OCI-LY1 (cell line): ENCODE measurements at regions not wholly inside any gene's neighbourhood (a gene's known extent, or its start where the extent isn't known, plus 50 kb on each side); places are given as distances from the start of the nearest gene placed in this dataset.

Experiments used
- H2AFZ ChIP-seq: fragments of 200-600 bp; sonication (generic), shearing (Covaris generic); 2 replicates; pipeline ENCODE4 v1.6.0; 2014; ENCODE audit warnings: antibody characterized with exemption, mild to moderate bottlenecking, low read length
- H3F3A ChIP-seq: fragments of 200-600 bp; sonication (generic), shearing (Covaris generic); 2 replicates; pipeline ENCODE4 v1.6.0; 2014; ENCODE audit warnings: mild to moderate bottlenecking, antibody characterized with exemption, low read length, moderate library complexity; ENCODE audit not compliant: insufficient read depth
- H3K27ac ChIP-seq: fragments of 200-600 bp; sonication (generic); 2 replicates; pipeline ENCODE4 v1.5.1; 2014; ENCODE audit warnings: low read length, mixed run types, mild to moderate bottlenecking, low read depth; ENCODE audit not compliant: poor library complexity, severe bottlenecking
- H3K27me3 ChIP-seq: fragments of 200-600 bp; sonication (generic); 2 replicates; pipeline ENCODE4 v1.6.0; 2014; ENCODE audit warnings: antibody characterized with exemption, mild to moderate bottlenecking, low read length, moderate library complexity; ENCODE audit not compliant: insufficient read depth
- H3K36me3 ChIP-seq: fragments of 200-600 bp; sonication (generic); 2 replicates; pipeline ENCODE4 v1.6.1; 2014; ENCODE audit warnings: mild to moderate bottlenecking, antibody characterized with exemption, low read length, moderate library complexity, mixed read lengths; ENCODE audit not compliant: insufficient read depth
- H3K4me1 ChIP-seq: fragments of 200-600 bp; sonication (generic); 2 replicates; pipeline ENCODE4 v1.5.1; 2014; ENCODE audit warnings: mild to moderate bottlenecking, low read length, moderate library complexity; ENCODE audit not compliant: insufficient read depth, severe bottlenecking
- H3K4me2 ChIP-seq: fragments of 200-600 bp; sonication (generic), shearing (Covaris generic); 2 replicates; pipeline ENCODE4 v1.6.1; 2014; ENCODE audit warnings: low read length
- H3K4me3 ChIP-seq: fragments of 200-600 bp; sonication (generic); 2 replicates; pipeline ENCODE4 v1.5.1; 2014; ENCODE audit warnings: low read length, low read depth, mild to moderate bottlenecking, mixed read lengths; ENCODE audit not compliant: poor library complexity, severe bottlenecking
- H3K79me2 ChIP-seq: fragments of 200-600 bp; shearing (Covaris generic); 2 replicates; pipeline ENCODE4 v1.6.1; 2016; ENCODE audit warnings: mixed run types, low read length, mixed read lengths; ENCODE audit not compliant: insufficient read depth
- H3K9ac ChIP-seq: fragments of 200-600 bp; sonication (generic), shearing (Covaris generic); 2 replicates; pipeline ENCODE4 v1.6.1; 2014; ENCODE audit warnings: mild to moderate bottlenecking, low read length, mixed read lengths
- H3K9me2 ChIP-seq: fragments of 200-600 bp; sonication (generic), shearing (Covaris generic); 2 replicates; pipeline ENCODE4 v1.6.1; 2014; ENCODE audit warnings: low read depth, mild to moderate bottlenecking, low read length, mixed read lengths
- H3K9me3 ChIP-seq: fragments of 200-600 bp; shearing (Covaris generic); 2 replicates; pipeline ENCODE4 v1.6.1; 2014; ENCODE audit warnings: low read length, mixed read lengths
- H4K20me1 ChIP-seq: fragments of 200-600 bp; sonication (generic), shearing (Covaris generic); 2 replicates; pipeline ENCODE4 v1.6.0; 2016; ENCODE audit warnings: mild to moderate bottlenecking, low read length; ENCODE audit not compliant: insufficient read depth
- CTCF ChIP-seq: fragments of 200-600 bp; sonication (generic), shearing (Covaris generic); IDR thresholded peaks from 2 replicates; pipeline ENCODE4 v1.5.1; 2017; ENCODE audit warnings: mild to moderate bottlenecking, antibody characterized with exemption, low read length, moderate library complexity, mixed read lengths
- EZH2 ChIP-seq: fragments of 200-600 bp; sonication (generic), shearing (Covaris generic); IDR thresholded peaks from 2 replicates; pipeline ENCODE4 v1.8.0; 2017; ENCODE audit warnings: borderline replicate concordance, mixed run types, mild to moderate bottlenecking, antibody characterized with exemption, low read length, moderate library complexity, mixed read lengths

GRCh38 chr17:79185671-79186070, 111.0 kb downstream of the ENGASE start:
- Histone ChIP-seq H3K9me3 (no peaks in the 10 kb centered on the region), H3K27ac (no peak overlapping the region), H3K4me3 (no peak overlapping the region), H3K9me2 (no peaks in the 10 kb centered on the region), H3K36me3 (no peaks in the 10 kb centered on the region), H3K9ac (no peak overlapping the region), H3F3A (no peaks in the 10 kb centered on the region), H3K4me2 (no peak overlapping the region), H3K4me1 (no peaks in the 10 kb centered on the region), H3K79me2 (no peaks in the 10 kb centered on the region), H3K27me3 (no peaks in the 10 kb centered on the region), H4K20me1 (no peaks in the 10 kb centered on the region), H2AFZ (no peak overlapping the region)
- no peak for TF ChIP-seq EZH2
- TF ChIP-seq CTCF = no peak

- Histone ChIP-seq H3K4me1 (no peaks in the 10 kb centered on the region), H3K9me3 (no peaks in the 10 kb centered on the region), H3K27me3 (no peaks in the 10 kb centered on the region), H3K4me3 (no peak overlapping the region), H3F3A (no peaks in the 10 kb centered on the region), H3K4me2 (no peak overlapping the region), H3K27ac (no peak overlapping the region), H3K36me3 (no peaks in the 10 kb centered on the region), H3K9me2 (no peaks in the 10 kb centered on the region), H4K20me1 (no peaks in the 10 kb centered on the region), H2AFZ (no peak overlapping the region), H3K9ac (no peak overlapping the region), H3K79me2 (no peaks in the 10 kb centered on the region)
- TF ChIP-seq EZH2 (no peak), CTCF (no peak)
Measured at GRCh38 chr17:79184219-79184618, 109.6 kb downstream of the ENGASE start.

DNA sequence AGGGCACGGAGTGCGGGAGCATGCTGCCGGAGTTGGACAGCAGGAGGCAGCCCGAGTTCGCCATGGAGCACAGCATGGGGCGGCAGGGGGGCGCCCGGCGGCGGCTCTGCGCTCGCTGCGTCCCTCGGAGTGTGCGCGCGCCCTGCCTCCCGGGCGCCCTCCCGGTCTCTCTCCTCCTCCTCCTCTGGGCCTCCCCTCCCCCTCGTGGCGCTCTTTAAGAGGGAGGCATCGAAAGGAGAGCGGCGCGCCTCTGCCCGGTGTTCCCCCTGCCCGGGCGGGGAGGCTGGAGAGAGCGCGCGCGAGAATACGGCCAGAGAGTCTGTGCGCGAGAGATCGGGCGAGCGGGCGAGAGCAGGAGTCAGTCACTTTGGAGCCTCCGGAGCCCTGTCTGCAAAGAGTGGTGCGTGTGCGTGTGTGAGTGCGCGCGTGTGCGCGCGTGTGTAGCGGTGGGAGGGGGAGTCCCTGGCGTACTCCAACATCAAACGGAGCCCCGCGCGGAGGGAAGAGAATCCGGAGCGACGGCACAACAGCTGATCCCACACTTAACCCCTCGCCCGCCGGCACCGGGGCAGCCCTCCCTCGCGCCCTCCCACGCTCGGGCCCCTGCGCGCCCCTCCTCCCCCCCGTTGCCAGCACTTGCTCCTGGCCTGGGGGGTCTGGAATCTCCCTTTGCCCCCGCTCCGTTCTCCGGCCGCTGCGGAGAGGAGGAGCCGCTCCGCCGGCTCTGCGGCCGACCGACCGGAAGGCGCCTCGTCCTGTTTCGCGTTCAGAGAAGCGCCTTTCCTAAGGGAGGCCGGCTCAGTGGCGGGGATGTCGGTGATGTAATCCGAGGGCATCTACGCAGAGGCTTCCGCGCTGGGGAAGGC, 108.9 kb downstream of the ENGASE start:
- no peak overlapping the region for H2AFZ ChIP-seq
- no peaks in the 10 kb centered on the region for H3F3A ChIP-seq
- no peaks in the 10 kb centered on the region for H3K9me2 ChIP-seq
- no peaks in the 10 kb centered on the region for H3K79me2 ChIP-seq
- H3K36me3 ChIP-seq = no peaks in the 10 kb centered on the region
- H3K27ac ChIP-seq = no peak overlapping the region
- H3K27me3 ChIP-seq = no peaks in the 10 kb centered on the region
- no peaks in the 10 kb centered on the region for H4K20me1 ChIP-seq
- no peaks in the 10 kb centered on the region for H3K4me1 ChIP-seq
- no peak for TF ChIP-seq EZH2
- TF ChIP-seq CTCF = no peak
- H3K4me3 ChIP-seq = no peak overlapping the region
- H3K9me3 ChIP-seq = no peaks in the 10 kb centered on the region
- H3K9ac ChIP-seq = no peak overlapping the region
- no peak overlapping the region for H3K4me2 ChIP-seq
